DND-41 (cell line): ENCODE measurements at regions not wholly inside any gene's neighbourhood (a gene's known extent, or its start where the extent isn't known, plus 50 kb on each side); places are given as distances from the start of the nearest gene placed in this dataset.

Source experiments
- ATAC-seq: fragments of 200-7000 bp; cut with Tn5 transposase; 3 replicates; pipeline ENCODE4 v1.9.1; 2021; ENCODE audit warnings: low read depth; ENCODE audit not compliant: insufficient read depth
- DNase-seq: peaks from one replicate; pipeline ENCODE4 v3.0.0-alpha.2; 2020
- H2AFZ ChIP-seq: 2 replicates; pipeline ENCODE4 v1.6.0; 2012; ENCODE audit warnings: low read depth, low read length
- H3K27ac ChIP-seq: 2 replicates; pipeline ENCODE4 v1.5.1; 2012; ENCODE audit warnings: low read length, inconsistent platforms
- H3K27me3 ChIP-seq: fragments of 200-600 bp; sonication (generic); 2 replicates; pipeline ENCODE4 v1.6.0; 2012; ENCODE audit warnings: low read length, mild to moderate bottlenecking, inconsistent platforms; ENCODE audit not compliant: insufficient read depth, poor library complexity
- H3K36me3 ChIP-seq: 2 replicates; pipeline ENCODE4 v1.5.1; 2012; ENCODE audit warnings: low read length, inconsistent platforms; ENCODE audit not compliant: insufficient read depth
- H3K4me1 ChIP-seq: 2 replicates; pipeline ENCODE4 v1.5.1; 2012; ENCODE audit warnings: mild to moderate bottlenecking, low read length; ENCODE audit not compliant: insufficient read depth
- H3K4me2 ChIP-seq: 2 replicates; pipeline ENCODE4 v1.6.0; 2012; ENCODE audit warnings: mild to moderate bottlenecking, moderate library complexity, low read length, inconsistent platforms; ENCODE audit not compliant: insufficient read depth
- H3K4me3 ChIP-seq, 2 experiments: fragments of 200-600 bp in 1 of 2; shearing (Covaris generic) in 1 of 2; 2 replicates each; pipeline ENCODE4 v1.5.1; 2012 to 2016; ENCODE audit warnings: inconsistent platforms in 2 of 2, low read length in 2 of 2, mild to moderate bottlenecking in 2 of 2, low read depth in 1 of 2, moderate library complexity in 1 of 2
- H3K79me2 ChIP-seq: 2 replicates; pipeline ENCODE4 v1.6.0; 2012; ENCODE audit warnings: low read length, inconsistent platforms; ENCODE audit not compliant: insufficient read depth
- H3K9ac ChIP-seq: 2 replicates; pipeline ENCODE4 v1.6.0; 2012; ENCODE audit warnings: low read depth, mild to moderate bottlenecking, inconsistent platforms, low read length, moderate library complexity
- H3K9me3 ChIP-seq: 2 replicates; pipeline ENCODE4 v1.5.1; 2012; ENCODE audit warnings: low read length, moderate library complexity, mild to moderate bottlenecking, inconsistent platforms; ENCODE audit not compliant: insufficient read depth, severe bottlenecking
- H4K20me1 ChIP-seq: 2 replicates; pipeline ENCODE4 v1.6.0; 2012; ENCODE audit warnings: low read length; ENCODE audit not compliant: insufficient read depth
- CTCF ChIP-seq: IDR thresholded peaks from 2 replicates; pipeline ENCODE4 v1.5.1; 2012; ENCODE audit warnings: borderline replicate concordance, low read length, moderate library complexity, mild to moderate bottlenecking; ENCODE audit not compliant: poor library complexity, severe bottlenecking; ENCODE audit errors: extremely low read depth
- EZH2 ChIP-seq: IDR thresholded peaks from 3 replicates; pipeline ENCODE4 v1.6.1; 2012; ENCODE audit warnings: borderline replicate concordance, low read depth, mild to moderate bottlenecking, moderate library complexity, low read length, inconsistent platforms; ENCODE audit not compliant: severe bottlenecking

GRCh38 chr2:221245045-221245444 lies 327.1 kb downstream of the EPHA4 start:
- ATAC-seq (no peak), DNase-seq (no peak)
- Histone ChIP-seq H3K27ac (no peak overlapping the region), H3K27me3 (no peaks in the 10 kb centered on the region), H3K9me3 (no peaks in the 10 kb centered on the region), H3K36me3 (no peaks in the 10 kb centered on the region), H3K9ac (no peak overlapping the region), H3K4me3 (no peak overlapping the region), H3K4me1 (no peaks in the 10 kb centered on the region), H4K20me1 (no peaks in the 10 kb centered on the region), H3K79me2 (no peaks in the 10 kb centered on the region), H3K4me2 (no peak overlapping the region), H2AFZ (no peak overlapping the region)
- TF ChIP-seq CTCF = no peak

- Histone ChIP-seq H3K4me2 (no peak overlapping the region), H3K27ac (no peak overlapping the region), H3K9me3 (no peaks in the 10 kb centered on the region), H3K4me3 (no peak overlapping the region), H3K9ac (no peak overlapping the region), H3K27me3 (no peaks in the 10 kb centered on the region), H4K20me1 (no peaks in the 10 kb centered on the region), H3K36me3 (no peaks in the 10 kb centered on the region), H3K4me1 (no peaks in the 10 kb centered on the region), H3K79me2 (no peaks in the 10 kb centered on the region), H2AFZ (no peak overlapping the region)
- DNase-seq = no peak
- no peak for ATAC-seq
- TF ChIP-seq EZH2 (no peak), CTCF (no peak)
Observed at GRCh38 chr2:221245772-221246171, 326.3 kb downstream of the EPHA4 start.

DNA sequence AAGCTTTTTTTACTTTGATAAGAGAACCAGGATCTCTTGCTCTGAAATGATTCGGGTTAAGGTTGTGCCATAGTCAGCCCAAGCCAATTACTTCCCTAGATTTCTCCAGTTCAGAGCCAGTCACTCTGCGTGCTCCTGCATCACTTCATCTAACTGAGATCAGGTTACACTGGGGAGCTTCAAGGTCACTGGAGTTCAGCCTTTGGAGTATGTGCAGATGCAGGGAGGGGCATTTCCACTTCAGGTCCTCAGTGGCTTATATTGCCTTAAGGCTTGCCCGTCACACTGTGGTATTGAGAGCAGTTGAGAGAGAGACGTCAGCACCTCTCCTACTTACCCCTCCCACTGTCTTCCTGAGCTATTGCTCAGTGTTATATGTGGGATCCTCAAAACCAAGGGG lies 317.8 kb downstream of the EPHA4 start:
- H4K20me1 ChIP-seq = no peaks in the 10 kb centered on the region
- H3K9me3 ChIP-seq = no peaks in the 10 kb centered on the region
- no peaks in the 10 kb centered on the region for H3K36me3 ChIP-seq
- ATAC-seq (no peak), DNase-seq (no peak)
- H3K9ac ChIP-seq = no peak overlapping the region
- TF ChIP-seq CTCF (no peak), EZH2 (no peak)
- H3K4me1 ChIP-seq = no peaks in the 10 kb centered on the region
- no peaks in the 10 kb centered on the region for H3K79me2 ChIP-seq
- no peaks in the 10 kb centered on the region for H3K27me3 ChIP-seq
- no peak overlapping the region for H2AFZ ChIP-seq
- no peak overlapping the region for H3K27ac ChIP-seq
- no peak overlapping the region for H3K4me2 ChIP-seq
- no peak overlapping the region for H3K4me3 ChIP-seq

DNA sequence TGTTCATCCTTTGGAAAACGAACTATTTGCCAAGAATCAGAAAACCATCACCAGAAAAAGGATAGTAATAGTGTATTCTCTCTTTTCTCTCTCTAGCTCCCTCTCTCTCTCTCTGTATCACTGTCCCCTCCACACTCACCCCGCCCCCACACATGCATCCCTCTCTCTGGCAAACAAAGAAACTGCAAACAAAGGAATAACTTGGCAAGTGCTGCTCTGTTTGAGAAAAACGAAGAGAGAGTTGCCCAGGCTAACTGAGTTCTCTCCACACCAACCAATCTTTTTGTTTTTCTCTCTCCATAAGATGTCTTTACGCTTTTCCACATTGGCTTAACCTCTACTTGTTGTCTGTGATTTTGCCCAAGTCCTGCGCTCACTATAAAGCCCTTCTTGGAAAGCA lies 316.2 kb downstream of the EPHA4 start:
- Histone ChIP-seq H3K4me2 (no peak overlapping the region), H4K20me1 (no peaks in the 10 kb centered on the region), H2AFZ (no peak overlapping the region), H3K27me3 (no peaks in the 10 kb centered on the region), H3K27ac (no peak overlapping the region), H3K9ac (no peak overlapping the region), H3K9me3 (no peaks in the 10 kb centered on the region), H3K36me3 (no peaks in the 10 kb centered on the region), H3K4me1 (no peaks in the 10 kb centered on the region), H3K79me2 (no peaks in the 10 kb centered on the region), H3K4me3 (no peak overlapping the region)
- no peak for DNase-seq
- TF ChIP-seq EZH2 (no peak), CTCF (no peak)
- no peak for ATAC-seq
